B cell (primary cell): ENCODE measurements at regions not wholly inside any gene's neighbourhood (a gene's known extent, or its start where the extent isn't known, plus 50 kb on each side); places are given as distances from the start of the nearest gene placed in this dataset.

Source experiments
- ATAC-seq: fragments of 200-7000 bp; cut with Tn5 transposase; one replicate; pipeline ENCODE4 v1.10.0; 2021; ENCODE audit warnings: low read depth, mild to moderate bottlenecking, moderate number of reproducible peaks, moderate library complexity
- CTCF ChIA-PET: fragments of 350-600 bp; sonication (Branson Sonifier 250); formaldehyde crosslinking; loops from one replicate; lab custom pipeline; 2021; ENCODE audit warnings: antibody characterized with exemption, inconsistent platforms; lab: Charles Lee
- POLR2A ChIA-PET: fragments of 350-600 bp; sonication (Branson Sonifier 250); formaldehyde crosslinking; loops from one replicate; lab custom pipeline; 2021; ENCODE audit warnings: antibody characterized with exemption; lab: Charles Lee
- DNase-seq: peaks from one replicate; pipeline ENCODE4 v3.0.0; 2013
- H2AFZ ChIP-seq: 2 replicates; pipeline ENCODE4 v1.6.1; 2012; ENCODE audit warnings: mild to moderate bottlenecking, low read depth, low read length; ENCODE audit not compliant: insufficient read depth, poor library complexity, severe bottlenecking
- H3K27ac ChIP-seq, 2 donors: 1 replicate in 1 of 2; 2 replicates in 1 of 2; pipeline ENCODE4 v1.5.1; 2012 to 2013; ENCODE audit warnings: low read length in 2 of 2, mild to moderate bottlenecking in 2 of 2, moderate library complexity in 1 of 2
- H3K27me3 ChIP-seq, 4 experiments: fragments of 200-600 bp in 1 of 4; sonication (generic) in 1 of 4; replicated peaks in 1 of 4; 1 replicate in 2 of 4; 2 replicates in 2 of 4; pipeline versions ENCODE4 v1.6.1 to v1.7.0; 2013 to 2016; ENCODE audit warnings: low read length in 3 of 4, mild to moderate bottlenecking in 2 of 4, mixed read lengths in 1 of 4, moderate library complexity in 1 of 4; ENCODE audit not compliant: insufficient read depth in 4 of 4, control insufficient read depth in 3 of 4; ENCODE audit errors: control extremely low read depth in 1 of 4
- H3K36me3 ChIP-seq, 2 experiments: replicated peaks in 1 of 2; 1 replicate in 1 of 2; 2 replicates in 1 of 2; pipeline versions ENCODE4 v1.6.1 to v1.7.1; 2013; ENCODE audit warnings: low read length in 1 of 2; ENCODE audit not compliant: insufficient read depth in 2 of 2, control insufficient read depth in 1 of 2; ENCODE audit errors: control extremely low read depth in 1 of 2, extremely low read depth in 1 of 2
- H3K4me1 ChIP-seq, 2 donors: fragments of 200-600 bp in 1 of 2; sonication (generic) in 1 of 2; 1 replicate in 1 of 2; 2 replicates in 1 of 2; pipeline versions ENCODE4 v1.5.1 to v1.6.1; 2013 to 2017; ENCODE audit warnings: low read length in 2 of 2; ENCODE audit not compliant: control insufficient read depth in 2 of 2, insufficient read depth in 2 of 2
- H3K4me2 ChIP-seq: replicated peaks from 2 replicates; pipeline ENCODE3; 2012; ENCODE audit warnings: mild to moderate bottlenecking, low read depth, low read length; ENCODE audit not compliant: poor library complexity, severe bottlenecking
- H3K4me3 ChIP-seq, 5 experiments: fragments of 200-600 bp in 1 of 5; sonication (generic) in 1 of 5; 1 replicate in 3 of 5; 2 replicates in 2 of 5; pipeline versions ENCODE4 v1.5.1 to v1.7.0; 2011 to 2016; ENCODE audit warnings: low read length in 4 of 5, mild to moderate bottlenecking in 4 of 5, low read depth in 2 of 5, control low read depth in 1 of 5, moderate library complexity in 1 of 5; ENCODE audit not compliant: insufficient read depth in 1 of 5; ENCODE audit errors: control extremely low read depth in 1 of 5, extremely low read depth in 1 of 5
- H3K79me2 ChIP-seq: fragments of 200-600 bp; sonication (generic); one replicate; pipeline ENCODE4 v1.6.0; 2016; ENCODE audit warnings: low read length; ENCODE audit not compliant: control insufficient read depth, insufficient read depth
- H3K9ac ChIP-seq: fragments of 200-600 bp; sonication (generic); 2 replicates; pipeline ENCODE4 v1.6.1; 2017; ENCODE audit warnings: mild to moderate bottlenecking, low read length, moderate library complexity
- H3K9me3 ChIP-seq, 3 donors: one replicate each; pipeline versions ENCODE4 v1.6.1 to v1.7.1; 2013; ENCODE audit warnings: low read length in 2 of 3; ENCODE audit not compliant: control insufficient read depth in 2 of 3, insufficient read depth in 1 of 3; ENCODE audit errors: control extremely low read depth in 1 of 3
- H4K20me1 ChIP-seq: 2 replicates; pipeline ENCODE4 v1.6.0; 2012; ENCODE audit warnings: mild to moderate bottlenecking, low read length; ENCODE audit not compliant: insufficient read depth, control insufficient read depth, poor library complexity, severe bottlenecking
- H3K27ac Mint-ChIP-seq: one replicate; pipeline ENCODE4 v1.8.0; 2021; ENCODE audit warnings: mixed read lengths
- H3K27me3 Mint-ChIP-seq: one replicate; pipeline ENCODE4 v1.8.0; 2021; ENCODE audit warnings: mixed read lengths
- H3K4me1 Mint-ChIP-seq: one replicate; pipeline ENCODE4 v1.8.0; 2021; ENCODE audit warnings: mixed read lengths
- H3K4me3 Mint-ChIP-seq: one replicate; pipeline ENCODE4 v1.8.0; 2021; ENCODE audit warnings: mixed read lengths
- H3K9me3 Mint-ChIP-seq: one replicate; pipeline ENCODE4 v1.8.0; 2022; ENCODE audit warnings: mixed read lengths; ENCODE audit not compliant: insufficient read depth
- EZH2 ChIP-seq: IDR thresholded peaks from 2 replicates; pipeline ENCODE4 v1.6.1; 2012; ENCODE audit warnings: borderline replicate concordance, low read depth, mild to moderate bottlenecking, moderate library complexity, low read length; ENCODE audit not compliant: insufficient read depth, poor library complexity, severe bottlenecking
- WGBS: methylation state at CpG from one replicate; pipeline ENCODE4 v1.1.5; 2013; ENCODE audit warnings: missing lambda C conversion rate; ENCODE audit not compliant: insufficient coverage; 5-methylcytosine and 5-hydroxymethylcytosine counted together
- intact Hi-C: fragments of 100-400 bp; cut with micrococcal nuclease; formaldehyde crosslinking; loops from one replicate; pipeline ENCODE4 v1.10.0; 2022
- TF ChIP-seq, protein P1 (sequence below): fragments of 200-600 bp; IDR thresholded peaks from one replicate; pipeline ENCODE4 v1.8.0; 2022; ENCODE audit warnings: antibody characterized with exemption, mild to moderate bottlenecking

DNA sequence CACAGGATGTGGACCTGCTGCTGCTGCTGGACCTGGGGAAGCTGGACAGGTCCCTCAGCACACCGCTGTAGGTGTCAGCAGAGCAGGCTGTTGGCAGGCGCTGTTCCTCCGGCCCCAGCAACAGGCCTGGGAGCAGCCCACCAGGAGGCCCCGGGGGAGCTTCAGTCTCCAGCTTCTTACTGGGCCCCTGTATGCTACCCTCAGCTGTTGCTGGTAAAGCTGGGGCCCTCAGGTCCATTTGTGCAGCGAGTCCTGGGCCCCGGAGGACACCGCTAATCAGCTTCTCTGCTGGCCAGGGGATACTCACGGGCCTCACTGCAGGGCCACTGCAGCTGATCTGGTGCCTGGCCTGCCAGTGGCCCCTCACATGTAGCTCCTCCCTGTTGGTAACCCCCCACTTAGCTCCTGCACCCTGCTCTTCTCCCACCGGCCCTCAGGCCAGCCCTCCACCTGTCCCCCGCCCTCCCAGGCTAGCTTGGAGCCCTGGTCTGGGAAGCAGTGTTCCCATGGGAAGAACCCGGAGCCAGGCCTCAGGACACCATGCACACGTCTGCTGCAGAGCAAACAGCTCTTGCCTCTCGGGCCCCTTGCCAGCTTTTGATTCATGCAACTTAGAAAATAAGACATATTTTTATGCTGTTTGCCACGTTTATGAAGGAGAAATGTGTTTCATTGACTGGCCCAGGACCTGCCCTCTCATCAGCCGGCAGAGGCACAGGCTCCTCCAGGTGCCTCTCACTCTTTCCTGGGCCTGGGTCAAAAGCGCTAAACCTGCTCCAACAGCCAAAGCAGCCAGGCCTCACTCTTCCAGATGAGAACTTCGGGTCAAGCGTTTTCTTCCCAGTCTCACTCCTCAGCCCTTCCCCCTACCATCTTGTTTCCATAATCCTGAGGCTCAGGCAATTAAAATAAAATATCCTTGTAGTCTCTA is 61.0 kb upstream of the ADAMTS2 start:
- Histone ChIP-seq H3K27ac (no peak overlapping the region), H2AFZ (no peak overlapping the region), H3K27me3 (no peaks in the 10 kb centered on the region), H3K79me2 (no peaks in the 10 kb centered on the region), H3K9ac (no peak overlapping the region), H3K4me1 (no peaks in the 10 kb centered on the region), H3K4me3 (no peak overlapping the region), H3K9me3 (peaks cover 0 to 10% (median 4%) of the 10 kb centered on the region in 3 donors), H3K36me3 (no peaks in the 10 kb centered on the region), H4K20me1 (no peaks in the 10 kb centered on the region), H3K4me2 (no peak overlapping the region)
- DNase-seq (no peak), ATAC-seq (no peak)
- CTCF ChIA-PET: no interaction called here
- no peaks in the 10 kb centered on the region for H3K27me3 Mint-ChIP-seq
- WGBS: 85% methylated on average over 15 of the region's 18 CpGs
- intact Hi-C loops: no loop called here
- TF ChIP-seq EZH2: no peak
- TF ChIP-seq, protein P1, sequence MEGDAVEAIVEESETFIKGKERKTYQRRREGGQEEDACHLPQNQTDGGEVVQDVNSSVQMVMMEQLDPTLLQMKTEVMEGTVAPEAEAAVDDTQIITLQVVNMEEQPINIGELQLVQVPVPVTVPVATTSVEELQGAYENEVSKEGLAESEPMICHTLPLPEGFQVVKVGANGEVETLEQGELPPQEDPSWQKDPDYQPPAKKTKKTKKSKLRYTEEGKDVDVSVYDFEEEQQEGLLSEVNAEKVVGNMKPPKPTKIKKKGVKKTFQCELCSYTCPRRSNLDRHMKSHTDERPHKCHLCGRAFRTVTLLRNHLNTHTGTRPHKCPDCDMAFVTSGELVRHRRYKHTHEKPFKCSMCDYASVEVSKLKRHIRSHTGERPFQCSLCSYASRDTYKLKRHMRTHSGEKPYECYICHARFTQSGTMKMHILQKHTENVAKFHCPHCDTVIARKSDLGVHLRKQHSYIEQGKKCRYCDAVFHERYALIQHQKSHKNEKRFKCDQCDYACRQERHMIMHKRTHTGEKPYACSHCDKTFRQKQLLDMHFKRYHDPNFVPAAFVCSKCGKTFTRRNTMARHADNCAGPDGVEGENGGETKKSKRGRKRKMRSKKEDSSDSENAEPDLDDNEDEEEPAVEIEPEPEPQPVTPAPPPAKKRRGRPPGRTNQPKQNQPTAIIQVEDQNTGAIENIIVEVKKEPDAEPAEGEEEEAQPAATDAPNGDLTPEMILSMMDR: no peak
- H3K4me3 Mint-ChIP-seq: no peak overlapping the region
- no peak overlapping the region for H3K27ac Mint-ChIP-seq
- POLR2A ChIA-PET: no interaction called here
- no peaks in the 10 kb centered on the region for H3K4me1 Mint-ChIP-seq
- H3K9me3 Mint-ChIP-seq: peaks cover 5% of the 10 kb centered on the region

DNA sequence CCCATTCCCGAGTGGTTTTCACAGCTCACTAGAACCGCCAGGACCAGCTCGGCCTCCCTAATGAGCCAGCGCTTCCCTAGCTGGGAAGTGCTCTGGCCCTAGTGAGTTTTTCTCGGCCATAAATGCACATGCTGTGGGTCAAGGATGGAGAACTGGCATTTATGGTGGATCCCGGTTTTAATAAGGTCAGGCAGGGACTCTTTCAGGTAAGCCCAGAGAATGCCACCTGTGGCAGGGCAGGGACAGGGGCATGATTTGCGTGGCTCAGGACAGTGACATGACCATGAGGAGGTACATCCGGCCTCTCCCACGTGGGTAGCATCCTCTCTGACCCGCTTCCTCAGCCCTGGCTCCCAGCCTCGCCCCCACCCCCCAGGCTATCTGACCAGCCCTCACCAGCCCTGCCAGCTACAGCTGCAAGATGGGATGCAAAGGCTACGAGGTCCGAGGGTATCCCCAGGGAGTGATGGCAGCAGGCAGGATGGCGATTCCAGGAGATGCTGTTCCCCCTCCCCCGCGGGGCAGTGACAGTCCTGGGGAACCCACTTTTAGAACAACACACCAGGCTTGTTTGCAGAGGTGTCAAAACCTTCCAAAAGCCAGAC is 60.3 kb upstream of the ADAMTS2 start:
- TF ChIP-seq EZH2: no peak
- TF ChIP-seq, protein P1: no peak
- WGBS: 87% methylated on average over 15 of the region's 16 CpGs
- H4K20me1 ChIP-seq: no peaks in the 10 kb centered on the region
- CTCF ChIA-PET: no interaction called here
- no peaks in the 10 kb centered on the region for H3K27me3 Mint-ChIP-seq
- no peak overlapping the region for H3K4me2 ChIP-seq
- H3K79me2 ChIP-seq: no peaks in the 10 kb centered on the region
- intact Hi-C loops: no loop called here
- no peaks in the 10 kb centered on the region for H3K4me1 Mint-ChIP-seq
- ATAC-seq (no peak), DNase-seq (no peak)
- H3K9me3 ChIP-seq: peaks cover 0 to 12% (median 11%) of the 10 kb centered on the region in 3 donors
- no peak overlapping the region for H3K27ac Mint-ChIP-seq
- H3K9ac ChIP-seq: no peak overlapping the region
- H3K27me3 ChIP-seq: no peaks in the 10 kb centered on the region
- POLR2A ChIA-PET: no interaction called here
- H3K27ac ChIP-seq: no peak overlapping the region
- H3K9me3 Mint-ChIP-seq: peaks cover 13% of the 10 kb centered on the region
- no peak overlapping the region for H3K4me3 ChIP-seq
- H3K36me3 ChIP-seq: no peaks in the 10 kb centered on the region
- H3K4me3 Mint-ChIP-seq: no peak overlapping the region
- H2AFZ ChIP-seq: no peak overlapping the region
- H3K4me1 ChIP-seq: no peaks in the 10 kb centered on the region
